ENCODE measurements at regions not wholly inside any gene's neighbourhood (a gene's known extent, or its start where the extent isn't known, plus 50 kb on each side); places are given as distances from the start of the nearest gene placed in this dataset.

DNA sequence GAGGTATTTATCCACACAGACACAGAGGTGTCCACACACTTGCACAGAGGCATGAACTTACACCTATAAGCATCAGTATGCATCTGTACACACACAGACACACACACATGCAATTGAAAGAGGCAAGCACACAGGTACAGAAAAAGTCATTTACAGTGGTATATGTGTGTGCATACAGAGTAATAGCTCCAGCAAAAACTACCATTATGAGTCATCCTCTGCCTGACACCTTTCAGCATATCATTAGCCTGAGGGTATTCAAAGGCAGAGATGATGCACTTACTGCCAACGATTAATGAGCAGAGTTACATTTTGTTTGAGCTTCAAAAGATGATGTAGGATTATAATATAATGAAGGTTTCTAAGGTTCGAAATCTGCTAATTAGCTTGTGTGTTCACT, 100.3 kb upstream of the TPRG1 start:
- Histone ChIP-seq H3K9me3 (no peaks in the 10 kb centered on the region), H3K4me1 (no peaks in the 10 kb centered on the region), H3K27me3 (no peaks in the 10 kb centered on the region), H3K27ac (no peak overlapping the region), H3K36me3 (no peaks in the 10 kb centered on the region), H3K4me3 (no peak overlapping the region), H3K9ac (ENCODE audit: low read depth in 2 of 2, low read length in 2 of 2) (no peak overlapping the region)
- TF ChIP-seq, protein P1, sequence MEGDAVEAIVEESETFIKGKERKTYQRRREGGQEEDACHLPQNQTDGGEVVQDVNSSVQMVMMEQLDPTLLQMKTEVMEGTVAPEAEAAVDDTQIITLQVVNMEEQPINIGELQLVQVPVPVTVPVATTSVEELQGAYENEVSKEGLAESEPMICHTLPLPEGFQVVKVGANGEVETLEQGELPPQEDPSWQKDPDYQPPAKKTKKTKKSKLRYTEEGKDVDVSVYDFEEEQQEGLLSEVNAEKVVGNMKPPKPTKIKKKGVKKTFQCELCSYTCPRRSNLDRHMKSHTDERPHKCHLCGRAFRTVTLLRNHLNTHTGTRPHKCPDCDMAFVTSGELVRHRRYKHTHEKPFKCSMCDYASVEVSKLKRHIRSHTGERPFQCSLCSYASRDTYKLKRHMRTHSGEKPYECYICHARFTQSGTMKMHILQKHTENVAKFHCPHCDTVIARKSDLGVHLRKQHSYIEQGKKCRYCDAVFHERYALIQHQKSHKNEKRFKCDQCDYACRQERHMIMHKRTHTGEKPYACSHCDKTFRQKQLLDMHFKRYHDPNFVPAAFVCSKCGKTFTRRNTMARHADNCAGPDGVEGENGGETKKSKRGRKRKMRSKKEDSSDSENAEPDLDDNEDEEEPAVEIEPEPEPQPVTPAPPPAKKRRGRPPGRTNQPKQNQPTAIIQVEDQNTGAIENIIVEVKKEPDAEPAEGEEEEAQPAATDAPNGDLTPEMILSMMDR (IDR thresholded peaks at IDR 0.05) = no peak
- intact Hi-C loops (cut with DNase I) = no loop called here
- DNase-seq = no peak

DNA sequence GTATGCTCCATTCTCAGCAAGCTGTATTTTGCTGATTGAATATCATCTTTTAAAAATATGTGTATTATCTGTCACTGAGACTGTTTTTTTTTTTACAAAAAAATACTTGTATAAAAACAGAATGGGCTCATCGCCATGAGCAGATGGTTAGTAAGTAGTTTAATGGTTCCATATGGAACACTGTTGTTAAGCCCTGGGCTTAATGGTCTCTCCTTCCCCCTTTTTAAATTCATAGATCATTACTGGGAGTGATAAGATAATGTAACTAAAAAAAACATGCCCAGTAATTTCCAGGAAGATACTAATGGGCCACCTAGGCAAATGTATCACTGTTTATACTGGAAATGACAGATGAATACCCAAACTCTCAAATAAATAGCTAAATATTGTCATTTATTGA, 95.3 kb upstream of the TPRG1 start:
- TF ChIP-seq, protein P1 (IDR thresholded peaks at IDR 0.05) = no peak
- Histone ChIP-seq H3K27me3 (no peaks in the 10 kb centered on the region), H3K36me3 (no peaks in the 10 kb centered on the region), H3K27ac (no peak overlapping the region), H3K9me3 (no peaks in the 10 kb centered on the region), H3K9ac (ENCODE audit: low read depth in 2 of 2, low read length in 2 of 2) (no peak overlapping the region), H3K4me1 (no peaks in the 10 kb centered on the region), H3K4me3 (no peak overlapping the region)
- no peak for DNase-seq
- intact Hi-C loops (cut with DNase I) = no loop called here

DNA sequence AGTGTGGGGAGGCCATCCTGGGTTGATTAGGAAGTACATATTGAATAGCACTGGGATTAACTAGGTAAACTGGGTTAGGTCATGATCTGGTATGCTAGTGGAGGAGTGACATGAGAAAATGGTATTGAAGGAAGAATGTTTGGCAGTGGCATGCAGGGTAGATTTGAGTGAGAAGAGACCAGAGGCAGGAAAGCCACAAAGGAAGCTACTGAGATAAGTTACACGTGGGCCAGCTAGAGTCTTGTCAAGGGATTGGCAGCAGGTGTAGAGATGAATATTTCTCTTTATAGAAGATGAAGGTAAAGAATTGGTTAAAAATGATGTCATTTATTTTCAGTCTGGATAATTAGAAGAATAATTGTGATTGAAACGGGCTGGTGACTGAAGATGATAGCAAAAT, 91.0 kb upstream of the TPRG1 start:
- no peaks in the 10 kb centered on the region for H3K4me1 ChIP-seq
- TF ChIP-seq, protein P1 (IDR thresholded peaks at IDR 0.05) = no peak
- intact Hi-C loops (cut with DNase I) = no loop called here
- H3K27ac ChIP-seq = no peak overlapping the region
- no peaks in the 10 kb centered on the region for H3K9me3 ChIP-seq
- no peak for DNase-seq
- H3K36me3 ChIP-seq = no peaks in the 10 kb centered on the region
- no peak overlapping the region for H3K9ac ChIP-seq (ENCODE audit: low read depth in 2 of 2, low read length in 2 of 2)
- no peak overlapping the region for H3K4me3 ChIP-seq
- H3K27me3 ChIP-seq = no peaks in the 10 kb centered on the region

DNA sequence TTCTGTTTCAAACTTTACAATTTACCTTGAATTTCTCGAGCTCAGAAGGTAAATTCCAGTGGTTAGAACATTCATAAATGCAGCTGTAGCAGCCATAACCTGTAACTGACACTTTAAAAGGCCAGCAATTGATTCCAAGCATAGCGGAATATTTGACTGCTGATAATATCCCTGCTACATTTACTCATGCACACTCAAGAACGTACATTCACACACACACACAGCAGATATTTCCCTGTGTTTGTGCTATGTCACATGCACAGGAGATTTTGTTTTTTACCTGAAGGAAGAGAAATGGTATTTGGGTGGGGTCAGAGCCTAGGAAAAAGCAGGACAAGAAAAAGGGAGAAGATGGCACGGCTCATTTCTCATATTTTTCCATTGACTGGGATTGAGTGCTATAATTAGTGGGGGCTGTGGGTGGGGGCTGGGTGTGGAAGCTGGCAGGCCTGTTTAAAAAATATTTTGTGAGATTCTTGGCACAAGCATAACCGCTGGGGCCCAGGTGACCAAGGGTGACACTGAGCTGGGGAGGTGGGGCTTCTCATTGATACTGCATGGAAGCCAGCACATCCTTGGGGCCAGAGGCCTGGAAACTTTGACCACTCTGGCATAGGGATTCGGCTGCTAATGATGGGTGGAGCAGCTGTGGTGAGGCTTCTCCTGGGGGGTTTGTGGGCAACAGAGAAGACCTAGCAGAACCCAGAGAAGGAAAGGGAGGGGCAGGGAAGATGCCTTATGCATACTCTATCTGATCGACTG, 88.9 kb upstream of the TPRG1 start:
- intact Hi-C loops (cut with DNase I) = no loop called here
- no peak for DNase-seq
- TF ChIP-seq, protein P1 (IDR thresholded peaks at IDR 0.05) = no peak

DNA sequence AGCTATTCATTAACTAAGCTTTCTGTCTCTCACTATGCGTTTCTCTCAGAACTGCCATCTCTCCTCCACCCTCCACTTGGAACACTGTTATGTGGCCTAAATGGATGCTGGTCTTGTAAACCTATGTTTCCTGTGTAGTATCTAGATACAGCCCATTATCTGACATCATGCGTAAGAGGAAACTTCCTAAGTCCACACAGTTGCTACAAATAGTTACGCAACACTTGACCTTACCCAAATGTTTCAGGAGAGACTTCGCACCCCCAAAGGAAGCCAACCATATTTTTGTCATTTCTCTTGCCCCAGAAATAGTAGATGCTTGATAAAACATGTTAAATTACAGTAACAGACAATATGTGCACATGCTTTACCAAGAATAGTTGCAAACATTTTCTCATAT, 87.2 kb upstream of the TPRG1 start:
- no peak overlapping the region for H3K4me3 ChIP-seq
- no peak overlapping the region for H3K27ac ChIP-seq
- H3K27me3 ChIP-seq = no peaks in the 10 kb centered on the region
- DNase-seq = no peak
- no peaks in the 10 kb centered on the region for H3K36me3 ChIP-seq
- H3K9me3 ChIP-seq = no peaks in the 10 kb centered on the region
- intact Hi-C loops (cut with DNase I) = no loop called here
- TF ChIP-seq, protein P1 (IDR thresholded peaks at IDR 0.05) = no peak
- no peaks in the 10 kb centered on the region for H3K4me1 ChIP-seq
- H3K9ac ChIP-seq (ENCODE audit: low read depth in 2 of 2, low read length in 2 of 2) = no peak overlapping the region

More for the DNA sequence above, 88.9 kb upstream of the TPRG1 start:
- H3K36me3 ChIP-seq = no peaks in the 10 kb centered on the region
- no peak overlapping the region for H3K27ac ChIP-seq
- H3K9ac ChIP-seq (ENCODE audit: low read depth in 2 of 2, low read length in 2 of 2) = no peak overlapping the region
- no peaks in the 10 kb centered on the region for H3K27me3 ChIP-seq
- no peaks in the 10 kb centered on the region for H3K4me1 ChIP-seq
- H3K9me3 ChIP-seq = no peaks in the 10 kb centered on the region
- no peak overlapping the region for H3K4me3 ChIP-seq
